ENCODE measurements at regions not wholly inside any gene's neighbourhood (a gene's known extent, or its start where the extent isn't known, plus 50 kb on each side); places are given as distances from the start of the nearest gene placed in this dataset.

DNA sequence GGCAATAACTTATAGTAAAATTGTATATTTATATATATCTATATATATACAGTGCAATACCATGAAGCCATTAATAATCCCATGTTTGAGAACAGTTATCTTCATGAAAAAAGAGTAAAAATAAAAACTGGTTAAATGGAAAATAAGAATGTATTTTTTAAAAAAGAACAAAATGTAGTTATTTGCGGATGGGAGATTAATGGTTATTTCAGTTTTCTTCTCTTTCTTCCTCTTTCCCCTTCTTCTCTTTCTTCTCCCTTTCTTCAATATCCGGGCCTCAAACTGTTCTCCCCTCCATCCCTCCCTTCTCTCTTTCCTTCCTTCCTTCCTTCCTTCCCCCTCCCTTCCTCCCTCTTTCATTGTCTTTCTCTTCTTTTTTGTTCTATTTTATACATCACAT lies 1301.7 kb upstream of the IGFBP7 start:
- no peak for TF ChIP-seq POLR2A (IDR thresholded peaks at IDR 0.05)
- TF ChIP-seq CTCF (IDR thresholded peaks at IDR 0.05), result no peak
